DND-41 (cell line): ENCODE measurements at regions not wholly inside any gene's neighbourhood (a gene's known extent, or its start where the extent isn't known, plus 50 kb on each side); places are given as distances from the start of the nearest gene placed in this dataset.

Source experiments
- ATAC-seq: fragments of 200-7000 bp; cut with Tn5 transposase; 3 replicates; pipeline ENCODE4 v1.9.1; 2021; ENCODE audit warnings: low read depth; ENCODE audit not compliant: insufficient read depth
- DNase-seq: peaks from one replicate; pipeline ENCODE4 v3.0.0-alpha.2; 2020
- H2AFZ ChIP-seq: 2 replicates; pipeline ENCODE4 v1.6.0; 2012; ENCODE audit warnings: low read depth, low read length
- H3K27ac ChIP-seq: 2 replicates; pipeline ENCODE4 v1.5.1; 2012; ENCODE audit warnings: low read length, inconsistent platforms
- H3K27me3 ChIP-seq: fragments of 200-600 bp; sonication (generic); 2 replicates; pipeline ENCODE4 v1.6.0; 2012; ENCODE audit warnings: low read length, mild to moderate bottlenecking, inconsistent platforms; ENCODE audit not compliant: insufficient read depth, poor library complexity
- H3K36me3 ChIP-seq: 2 replicates; pipeline ENCODE4 v1.5.1; 2012; ENCODE audit warnings: low read length, inconsistent platforms; ENCODE audit not compliant: insufficient read depth
- H3K4me1 ChIP-seq: 2 replicates; pipeline ENCODE4 v1.5.1; 2012; ENCODE audit warnings: mild to moderate bottlenecking, low read length; ENCODE audit not compliant: insufficient read depth
- H3K4me2 ChIP-seq: 2 replicates; pipeline ENCODE4 v1.6.0; 2012; ENCODE audit warnings: mild to moderate bottlenecking, moderate library complexity, low read length, inconsistent platforms; ENCODE audit not compliant: insufficient read depth
- H3K4me3 ChIP-seq, 2 experiments: fragments of 200-600 bp in 1 of 2; shearing (Covaris generic) in 1 of 2; 2 replicates each; pipeline ENCODE4 v1.5.1; 2012 to 2016; ENCODE audit warnings: inconsistent platforms in 2 of 2, low read length in 2 of 2, mild to moderate bottlenecking in 2 of 2, low read depth in 1 of 2, moderate library complexity in 1 of 2
- H3K79me2 ChIP-seq: 2 replicates; pipeline ENCODE4 v1.6.0; 2012; ENCODE audit warnings: low read length, inconsistent platforms; ENCODE audit not compliant: insufficient read depth
- H3K9ac ChIP-seq: 2 replicates; pipeline ENCODE4 v1.6.0; 2012; ENCODE audit warnings: low read depth, mild to moderate bottlenecking, inconsistent platforms, low read length, moderate library complexity
- H3K9me3 ChIP-seq: 2 replicates; pipeline ENCODE4 v1.5.1; 2012; ENCODE audit warnings: low read length, moderate library complexity, mild to moderate bottlenecking, inconsistent platforms; ENCODE audit not compliant: insufficient read depth, severe bottlenecking
- H4K20me1 ChIP-seq: 2 replicates; pipeline ENCODE4 v1.6.0; 2012; ENCODE audit warnings: low read length; ENCODE audit not compliant: insufficient read depth
- EZH2 ChIP-seq: IDR thresholded peaks from 3 replicates; pipeline ENCODE4 v1.6.1; 2012; ENCODE audit warnings: borderline replicate concordance, low read depth, mild to moderate bottlenecking, moderate library complexity, low read length, inconsistent platforms; ENCODE audit not compliant: severe bottlenecking
- TF ChIP-seq, protein P1 (sequence below): IDR thresholded peaks from 2 replicates; pipeline ENCODE4 v1.5.1; 2012; ENCODE audit warnings: borderline replicate concordance, low read length, moderate library complexity, mild to moderate bottlenecking; ENCODE audit not compliant: poor library complexity, severe bottlenecking; ENCODE audit errors: extremely low read depth

GRCh38 chr2:8496079-8496478 lies 185.8 kb upstream of the ID2 start:
- Histone ChIP-seq H3K4me1 (peaks cover 18% of the 10 kb centered on the region), H3K4me2 (no peak overlapping the region), H3K27me3 (no peaks in the 10 kb centered on the region), H3K36me3 (no peaks in the 10 kb centered on the region), H3K4me3 (no peak overlapping the region), H2AFZ (no peak overlapping the region), H3K79me2 (no peaks in the 10 kb centered on the region), H3K9me3 (no peaks in the 10 kb centered on the region), H3K9ac (no peak overlapping the region), H4K20me1 (no peaks in the 10 kb centered on the region), H3K27ac (peak overlapping the region; percentile 26; the same call in 1 of the 2 replicates)
- TF ChIP-seq, protein P1, sequence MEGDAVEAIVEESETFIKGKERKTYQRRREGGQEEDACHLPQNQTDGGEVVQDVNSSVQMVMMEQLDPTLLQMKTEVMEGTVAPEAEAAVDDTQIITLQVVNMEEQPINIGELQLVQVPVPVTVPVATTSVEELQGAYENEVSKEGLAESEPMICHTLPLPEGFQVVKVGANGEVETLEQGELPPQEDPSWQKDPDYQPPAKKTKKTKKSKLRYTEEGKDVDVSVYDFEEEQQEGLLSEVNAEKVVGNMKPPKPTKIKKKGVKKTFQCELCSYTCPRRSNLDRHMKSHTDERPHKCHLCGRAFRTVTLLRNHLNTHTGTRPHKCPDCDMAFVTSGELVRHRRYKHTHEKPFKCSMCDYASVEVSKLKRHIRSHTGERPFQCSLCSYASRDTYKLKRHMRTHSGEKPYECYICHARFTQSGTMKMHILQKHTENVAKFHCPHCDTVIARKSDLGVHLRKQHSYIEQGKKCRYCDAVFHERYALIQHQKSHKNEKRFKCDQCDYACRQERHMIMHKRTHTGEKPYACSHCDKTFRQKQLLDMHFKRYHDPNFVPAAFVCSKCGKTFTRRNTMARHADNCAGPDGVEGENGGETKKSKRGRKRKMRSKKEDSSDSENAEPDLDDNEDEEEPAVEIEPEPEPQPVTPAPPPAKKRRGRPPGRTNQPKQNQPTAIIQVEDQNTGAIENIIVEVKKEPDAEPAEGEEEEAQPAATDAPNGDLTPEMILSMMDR, result no peak
- TF ChIP-seq EZH2, result no peak
- no peak for DNase-seq
- no peak for ATAC-seq

DNA sequence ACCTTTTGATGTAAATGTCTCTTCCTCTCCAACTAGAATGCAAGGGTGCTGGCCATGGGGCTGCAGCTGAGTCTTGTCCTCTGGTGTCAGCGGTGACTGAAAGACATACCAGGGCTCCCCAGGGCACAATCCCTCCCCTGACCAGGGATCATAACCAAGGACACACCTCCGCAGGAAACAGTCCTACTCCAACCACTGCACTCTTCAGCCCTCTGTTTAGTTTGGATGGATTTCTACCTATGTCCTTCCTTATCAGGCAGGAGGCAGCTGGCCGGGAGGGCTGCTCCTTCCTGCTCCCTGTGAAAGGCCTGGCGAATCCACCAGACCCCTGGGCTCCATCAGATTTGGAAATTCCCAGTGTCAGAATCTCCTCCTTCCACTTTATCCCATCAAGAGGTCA lies 185.2 kb upstream of the ID2 start:
- Histone ChIP-seq H3K4me1 (peaks cover 13% of the 10 kb centered on the region), H3K27ac (no peak overlapping the region; the same call in 1 of the 2 replicates), H4K20me1 (no peaks in the 10 kb centered on the region), H3K9me3 (no peaks in the 10 kb centered on the region), H3K4me3 (no peak overlapping the region), H2AFZ (no peak overlapping the region), H3K4me2 (no peak overlapping the region), H3K79me2 (no peaks in the 10 kb centered on the region), H3K36me3 (no peaks in the 10 kb centered on the region), H3K27me3 (no peaks in the 10 kb centered on the region), H3K9ac (no peak overlapping the region)
- TF ChIP-seq, protein P1, result no peak
- no peak for TF ChIP-seq EZH2
- DNase-seq (no peak), ATAC-seq (no peak)

DNA sequence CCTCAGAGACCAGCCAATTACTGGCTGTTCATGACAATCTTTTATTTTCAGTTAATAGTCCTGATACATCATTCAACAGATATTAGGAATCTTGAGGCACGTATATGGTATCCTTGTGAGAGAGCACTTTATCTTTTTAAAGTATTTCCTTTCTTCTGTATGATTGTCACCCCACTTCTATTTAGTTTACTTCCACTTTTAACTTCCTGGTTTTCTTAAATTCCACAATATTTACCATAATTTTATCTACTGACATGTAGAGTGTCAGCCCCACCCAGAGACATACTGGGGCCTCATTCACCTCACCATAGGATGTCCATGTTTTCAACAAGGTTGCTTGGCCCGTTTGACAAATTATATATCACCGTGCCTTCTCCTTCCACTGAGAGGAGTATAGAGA lies 182.9 kb upstream of the ID2 start:
- ATAC-seq, result no peak
- Histone ChIP-seq H3K4me3 (no peak overlapping the region), H3K79me2 (no peaks in the 10 kb centered on the region), H2AFZ (no peak overlapping the region), H3K4me2 (no peak overlapping the region), H3K4me1 (peaks cover 8% of the 10 kb centered on the region; the same call in 1 of the 2 replicates), H3K36me3 (no peaks in the 10 kb centered on the region), H3K9me3 (no peaks in the 10 kb centered on the region), H3K27ac (no peak overlapping the region), H4K20me1 (no peaks in the 10 kb centered on the region), H3K27me3 (no peaks in the 10 kb centered on the region), H3K9ac (no peak overlapping the region)
- no peak for TF ChIP-seq EZH2
- TF ChIP-seq, protein P1, result no peak
- no peak for DNase-seq
